A549 (cell line): ENCODE measurements at regions not wholly inside any gene's neighbourhood (a gene's known extent, or its start where the extent isn't known, plus 50 kb on each side); places are given as distances from the start of the nearest gene placed in this dataset.
A peak's percentile ranks its signal among the peaks of the same experiment; 100 is the strongest.

Experiments
- ATAC-seq, 2 experiments: fragments of 200-7000 bp in 1 of 2; fragments of >200 bp in 1 of 2; cut with Nextera tagmentation in 1 of 2; cut with Tn5 transposase in 1 of 2; 3 replicates each; pipeline versions ENCODE4 v1.8.0 to v1.9.1; 2018 to 2020; ENCODE audit warnings: mild to moderate bottlenecking in 1 of 2, moderate library complexity in 1 of 2
- CTCF ChIA-PET: fragments of 300-600 bp; sonication (Branson Sonifier 250); formaldehyde crosslinking; extraction: SDS; loops from one replicate; lab custom pipeline; 2021; ENCODE audit warnings: antibody characterized with exemption, inconsistent platforms; lab: Yijun Ruan, JAX
- POLR2A ChIA-PET: fragments of 350-600 bp; formaldehyde crosslinking; extraction: SDS; loops from one replicate; lab custom pipeline; 2021; ENCODE audit warnings: antibody characterized with exemption, inconsistent platforms; lab: Yijun Ruan, JAX
- DNase-seq, 2 experiments: peaks; one replicate each; pipeline versions ENCODE4 v3.0.0 to v3.0.0-alpha.2; 2011 to 2016; ENCODE audit warnings: low read depth in 1 of 2, low spot score in 1 of 2
- FAIRE-seq: peaks from 2 replicates; lab custom pipeline; 2011; peaks lifted over from hg19 to GRCh38; lab: Jason Lieb, UNC
- H3K27ac ChIP-seq, 2 experiments: fragments of >200 bp; sonication (Bioruptor Twin); formaldehyde crosslinking; 3 replicates each; pipeline ENCODE4 v1.5.1; 2016 to 2017
- H3K4me1 ChIP-seq: fragments of >200 bp; sonication (Bioruptor Twin); formaldehyde crosslinking; 3 replicates; pipeline ENCODE4 v1.6.1; 2016
- H3K4me2 ChIP-seq: fragments of >200 bp; sonication (Bioruptor Twin); formaldehyde crosslinking; 3 replicates; pipeline ENCODE4 v1.6.1; 2016
- H3K4me3 ChIP-seq: fragments of >200 bp; sonication (Bioruptor Twin); formaldehyde crosslinking; 3 replicates; pipeline ENCODE4 v1.5.1; 2016
- H3K9me3 ChIP-seq: fragments of >200 bp; sonication (Bioruptor Twin); formaldehyde crosslinking; 3 replicates; pipeline ENCODE4 v1.6.1; 2016
- BHLHE40 ChIP-seq: IDR thresholded peaks from 2 replicates; pipeline ENCODE4 v1.6.1; 2012; ENCODE audit warnings: low read depth, low read length, inconsistent platforms
- CBX8 ChIP-seq: fragments of 200-600 bp; sonication (generic); IDR thresholded peaks from 2 replicates; pipeline ENCODE4 v1.6.1; 2016
- CEBPB ChIP-seq, 2 experiments: fragments of >200 bp in 1 of 2; sonication (Bioruptor Twin) in 1 of 2; formaldehyde crosslinking in 1 of 2; IDR thresholded peaks; 2 replicates each; pipeline ENCODE4 v1.6.1; 2012 to 2016
- EHMT2 ChIP-seq: fragments of 200-600 bp; sonication (generic); IDR thresholded peaks from 2 replicates; pipeline ENCODE4 v1.6.1; 2016; ENCODE audit warnings: antibody characterized with exemption, low read depth, mild to moderate bottlenecking, moderate library complexity
- ESRRA ChIP-seq: fragments of 150-350 bp; IDR thresholded peaks from 2 replicates; pipeline ENCODE4 v1.6.1; 2014; ENCODE audit warnings: mild to moderate bottlenecking, low read length, borderline replicate concordance
- FOSB ChIP-seq: fragments of 250-450 bp; sonication (Bioruptor Pico); IDR thresholded peaks from 2 replicates; pipeline ENCODE4 v1.5.0; 2020; ENCODE audit warnings: mild to moderate bottlenecking, moderate library complexity
- HES2 ChIP-seq: fragments of >200 bp; sonication (Bioruptor Twin); formaldehyde crosslinking; IDR thresholded peaks from 2 replicates; pipeline ENCODE4 v1.6.1; 2016
- HOXB13 ChIP-seq: fragments of 250-450 bp; sonication (Bioruptor Pico); IDR thresholded peaks from 2 replicates; pipeline ENCODE4 v1.5.0; 2020; ENCODE audit warnings: low read depth, mild to moderate bottlenecking, moderate library complexity
- JUN ChIP-seq, 2 experiments: fragments of >200 bp; sonication (Bioruptor Twin); formaldehyde crosslinking; IDR thresholded peaks; 2 replicates in 1 of 2; 3 replicates in 1 of 2; pipeline ENCODE4 v1.6.1; 2016 to 2017
- NFE2L2 ChIP-seq: fragments of 150-350 bp; conservative IDR thresholded peaks from 2 replicates; pipeline ENCODE4 v1.6.1; 2014; ENCODE audit warnings: low read length
- NR3C1 ChIP-seq: fragments of >200 bp; sonication (Bioruptor Twin); formaldehyde crosslinking; IDR thresholded peaks from 3 replicates; pipeline ENCODE4 v1.6.1; 2017
- PHF8 ChIP-seq: fragments of 200-600 bp; sonication (generic); IDR thresholded peaks from 2 replicates; pipeline ENCODE4 v1.6.1; 2016; ENCODE audit warnings: low read depth, mild to moderate bottlenecking, antibody characterized with exemption, moderate library complexity, borderline replicate concordance
- POLR2A ChIP-seq: IDR thresholded peaks from 2 replicates; pipeline ENCODE4 v1.6.1; 2012; ENCODE audit warnings: mild to moderate bottlenecking, low read length
- POLR2AphosphoS2 ChIP-seq: conservative IDR thresholded peaks from 2 replicates; pipeline ENCODE4 v1.6.1; 2012; ENCODE audit warnings: low read length, improper control_type of control experiment, inconsistent platforms
- RFX5 ChIP-seq: fragments of 450-650 bp; IDR thresholded peaks from 2 replicates; pipeline ENCODE4 v1.7.1; 2014; ENCODE audit warnings: antibody characterized with exemption, mild to moderate bottlenecking, moderate library complexity
- RNF2 ChIP-seq: fragments of 200-600 bp; sonication (generic); IDR thresholded peaks from 2 replicates; pipeline ENCODE4 v1.6.1; 2016; ENCODE audit warnings: low read depth, mild to moderate bottlenecking, antibody characterized with exemption, moderate library complexity, borderline replicate concordance
- SMC3 ChIP-seq: fragments of >200 bp; sonication (Bioruptor Twin); formaldehyde crosslinking; IDR thresholded peaks from 3 replicates; pipeline ENCODE4 v1.6.1; 2018; ENCODE audit warnings: inconsistent platforms
- USF2 ChIP-seq: fragments of 450-650 bp; IDR thresholded peaks from 2 replicates; pipeline ENCODE4 v1.6.1; 2014; ENCODE audit warnings: antibody characterized with exemption
- ZC3H11A ChIP-seq: fragments of 450-650 bp; IDR thresholded peaks from 2 replicates; pipeline ENCODE4 v1.6.1; 2014; ENCODE audit warnings: antibody characterized with exemption, mild to moderate bottlenecking
- ZFP36 ChIP-seq: fragments of 450-650 bp; IDR thresholded peaks from 2 replicates; pipeline ENCODE4 v1.6.1; 2014; ENCODE audit warnings: borderline replicate concordance; ENCODE audit not compliant: partially characterized antibody
- ZNF302 ChIP-seq: fragments of 250-450 bp; sonication (Bioruptor Pico); IDR thresholded peaks from 2 replicates; pipeline ENCODE4 v1.9.0; 2021; ENCODE audit warnings: inconsistent platforms, mild to moderate bottlenecking, moderate library complexity
- WGBS: methylation state at CpG from one replicate; pipeline ENCODE4 v1.1.6; 2017; ENCODE audit errors: missing lambda C conversion rate; 5-methylcytosine and 5-hydroxymethylcytosine counted together
- TF ChIP-seq, protein P1 (sequence below): fragments of 150-350 bp; IDR thresholded peaks from 2 replicates; pipeline ENCODE4 v1.6.1; 2014; ENCODE audit warnings: low read depth, mild to moderate bottlenecking, low read length

DNA sequence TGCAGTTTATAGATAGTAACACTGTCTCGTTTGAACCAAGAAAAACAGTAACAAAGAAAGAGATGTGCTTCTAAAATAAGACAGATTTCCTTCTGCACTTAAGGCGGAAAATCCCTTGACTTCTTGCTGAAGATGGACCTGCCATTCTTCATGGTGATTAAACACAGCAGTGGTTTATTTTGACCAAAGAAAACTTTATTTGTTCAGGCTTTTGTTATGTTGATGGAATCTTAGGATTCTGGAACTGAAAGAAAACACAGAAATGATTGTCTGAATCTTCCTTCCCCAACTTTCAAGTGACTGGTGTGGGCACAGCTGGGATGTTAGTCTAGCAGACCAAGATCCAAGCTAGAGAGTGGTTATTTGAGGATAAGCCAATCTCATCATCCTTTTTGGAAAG lies 72.2 kb downstream of the DACT1 start:
- ATAC-seq = no peak
- no peak overlapping the region for H3K27ac ChIP-seq
- 59% methylated on average over 2 of the region's 2 CpGs for WGBS
- POLR2A ChIA-PET = no interaction called here
- no peak for TF ChIP-seq ZFP36
- no peak for TF ChIP-seq NFE2L2
- no peak for TF ChIP-seq CEBPB (IDR thresholded peaks at IDR 0.05)
- no peak for TF ChIP-seq HES2
- TF ChIP-seq EHMT2 = no peak
- TF ChIP-seq RFX5 = no peak
- TF ChIP-seq ZNF302 = no peak
- TF ChIP-seq, all 56 proteins: peak for 0
- CTCF ChIA-PET = interaction anchor here (0.8 to 1.3 kb wide), 2 partner anchors 9 to 146 kb away, joined by 3 to 5 read pairs; no protein-coding TSS in a partner anchor
- no peaks in the 10 kb centered on the region for H3K9me3 ChIP-seq
- H3K4me2 ChIP-seq = no peak overlapping the region
- FAIRE-seq (no peak), DNase-seq (no peak)
- H3K4me1 ChIP-seq = no peaks in the 10 kb centered on the region
- H3K4me3 ChIP-seq = no peak overlapping the region

DNA sequence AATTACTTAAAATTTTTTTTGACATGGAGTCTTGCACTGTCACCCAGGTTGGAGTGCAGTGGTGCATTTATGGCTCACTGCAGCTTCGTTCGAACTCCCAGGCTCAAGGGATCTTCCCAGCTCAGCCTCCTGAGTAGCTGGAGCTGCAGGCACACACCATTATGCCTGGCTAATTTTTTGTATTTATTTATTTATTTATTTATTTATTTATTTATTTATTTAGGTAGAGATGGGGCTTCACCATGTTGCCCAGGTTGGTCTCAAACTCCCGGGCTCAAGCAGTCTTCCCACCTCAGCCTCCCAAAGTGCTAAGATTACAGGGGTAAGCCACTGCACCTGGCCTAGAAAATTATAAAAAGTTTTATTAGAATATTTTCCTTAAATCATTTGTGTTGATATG lies 73.6 kb downstream of the DACT1 start:
- WGBS = 76% methylated on average over 3 of the region's 3 CpGs
- Histone ChIP-seq H3K4me3 (no peak overlapping the region), H3K4me1 (no peaks in the 10 kb centered on the region), H3K4me2 (no peak overlapping the region), H3K27ac (no peak overlapping the region), H3K9me3 (no peaks in the 10 kb centered on the region)
- POLR2A ChIA-PET = no interaction called here
- FAIRE-seq (no peak), DNase-seq (no peak), ATAC-seq (no peak)
- CTCF ChIA-PET = interaction anchor here (0.9 to 1.1 kb wide), 2 partner anchors 19 to 20 kb away, joined by 3 to 4 read pairs; no protein-coding TSS in a partner anchor
- TF ChIP-seq ZNF302 (no peak), ZC3H11A (peak; percentile 87)

DNA sequence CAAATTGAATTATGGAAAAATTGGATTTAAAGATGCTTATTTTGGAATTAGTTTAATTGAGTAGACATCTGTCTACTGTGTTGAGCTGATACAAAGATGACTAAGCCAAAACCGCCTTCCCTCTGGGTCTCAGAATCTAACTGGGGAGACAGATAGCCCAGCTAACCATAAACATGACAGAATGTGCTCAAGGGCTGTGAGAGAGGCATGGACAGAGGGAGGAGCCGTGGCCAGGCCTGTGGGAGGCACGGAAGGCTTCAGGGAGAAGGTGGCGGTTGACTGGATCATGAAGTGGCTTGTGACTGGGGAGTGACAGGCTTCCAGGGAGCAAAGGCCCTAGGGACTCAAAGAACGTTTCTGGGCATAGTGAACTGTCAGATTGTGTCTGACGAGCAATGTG lies 74.6 kb downstream of the DACT1 start:
- no peak for DNase-seq
- Histone ChIP-seq H3K27ac (no peak overlapping the region), H3K4me2 (no peak overlapping the region), H3K9me3 (no peaks in the 10 kb centered on the region), H3K4me3 (no peak overlapping the region), H3K4me1 (no peaks in the 10 kb centered on the region)
- CTCF ChIA-PET = interaction anchor here (1.1 kb wide), 1 partner anchor 19 kb away, joined by 4 read pairs; no protein-coding TSS in a partner anchor
- POLR2A ChIA-PET = no interaction called here
- 44% methylated on average over 6 of the region's 6 CpGs for WGBS
- ATAC-seq = no peak
- TF ChIP-seq NFE2L2 = no peak
- no peak for TF ChIP-seq HOXB13 (CRISPR knock-in tag)
- TF ChIP-seq ZFP36 = no peak
- TF ChIP-seq BHLHE40 = no peak
- TF ChIP-seq POLR2AphosphoS2 = no peak
- no peak for TF ChIP-seq CBX8
- TF ChIP-seq ESRRA = no peak
- no peak for TF ChIP-seq POLR2A
- TF ChIP-seq RNF2 = no peak
- no peak for TF ChIP-seq CEBPB (IDR thresholded peaks at IDR 0.05)
- TF ChIP-seq USF2 = no peak
- TF ChIP-seq RFX5 = no peak
- no peak for TF ChIP-seq SMC3
- TF ChIP-seq ZNF302 = no peak
- FAIRE-seq = no peak

DNA sequence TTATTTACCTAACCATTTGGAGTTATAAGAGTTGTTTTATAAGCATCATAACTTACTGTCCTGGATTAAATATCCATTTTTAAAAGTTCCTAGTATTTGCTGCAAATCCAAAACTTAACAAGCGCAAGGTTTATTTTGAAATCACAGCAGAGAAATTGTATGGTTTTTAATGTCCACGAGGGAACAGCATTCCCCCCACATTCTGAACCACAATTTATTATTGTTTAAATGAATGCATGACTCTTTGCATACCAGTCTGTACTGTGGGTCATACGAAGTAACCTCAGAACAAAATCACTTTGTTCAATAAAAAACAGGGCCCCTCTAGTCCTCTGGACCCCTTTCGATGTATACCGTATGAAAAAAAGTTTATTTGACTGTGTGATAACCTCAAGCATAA lies 75.9 kb downstream of the DACT1 start:
- no peak for FAIRE-seq
- no peaks in the 10 kb centered on the region for H3K4me1 ChIP-seq
- ATAC-seq = no peak
- no peak for DNase-seq
- WGBS = 60% methylated on average over 5 of the region's 5 CpGs
- no peaks in the 10 kb centered on the region for H3K9me3 ChIP-seq
- no peak overlapping the region for H3K4me3 ChIP-seq
- no peak for TF ChIP-seq ZFP36
- TF ChIP-seq NR3C1 = no peak
- TF ChIP-seq FOSB (CRISPR knock-in tag) = no peak
- TF ChIP-seq, protein P1, sequence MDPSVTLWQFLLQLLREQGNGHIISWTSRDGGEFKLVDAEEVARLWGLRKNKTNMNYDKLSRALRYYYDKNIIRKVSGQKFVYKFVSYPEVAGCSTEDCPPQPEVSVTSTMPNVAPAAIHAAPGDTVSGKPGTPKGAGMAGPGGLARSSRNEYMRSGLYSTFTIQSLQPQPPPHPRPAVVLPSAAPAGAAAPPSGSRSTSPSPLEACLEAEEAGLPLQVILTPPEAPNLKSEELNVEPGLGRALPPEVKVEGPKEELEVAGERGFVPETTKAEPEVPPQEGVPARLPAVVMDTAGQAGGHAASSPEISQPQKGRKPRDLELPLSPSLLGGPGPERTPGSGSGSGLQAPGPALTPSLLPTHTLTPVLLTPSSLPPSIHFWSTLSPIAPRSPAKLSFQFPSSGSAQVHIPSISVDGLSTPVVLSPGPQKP = no peak
- no peak for TF ChIP-seq PHF8
- TF ChIP-seq JUN (IDR thresholded peaks at IDR 0.05) = no peak
- ChIA-PET CTCF (no interaction called here), POLR2A (no interaction called here)
- H3K27ac ChIP-seq = no peak overlapping the region
- H3K4me2 ChIP-seq = no peak overlapping the region
